ENCODE measurements at regions not wholly inside any gene's neighbourhood (a gene's known extent, or its start where the extent isn't known, plus 50 kb on each side); places are given as distances from the start of the nearest gene placed in this dataset.

GRCh38 chr9:120001536-120001935 is 578.4 kb downstream of the CDK5RAP2 start:
- DNase-seq (no peak), FAIRE-seq (no peak)
- Histone ChIP-seq H3K4me1 (ENCODE audit: control insufficient read depth in 3 of 3, insufficient read depth in 2 of 3, low read depth in 1 of 3, low read length in 2 of 3) (no peaks in the 10 kb centered on the region), H3K27me3 (ENCODE audit: control insufficient read depth in 3 of 3, insufficient read depth in 3 of 3, low read length in 3 of 3) (no peaks in the 10 kb centered on the region), H3K27ac (ENCODE audit: low read depth in 1 of 3, low read length in 2 of 3) (no peak overlapping the region), H3K4me3 (ENCODE audit: low read depth in 1 of 3, low read length in 3 of 3) (no peak overlapping the region), H3K9me3 (ENCODE audit: control insufficient read depth in 2 of 2, insufficient read depth in 1 of 2, low read depth in 1 of 2, low read length in 1 of 2) (no peaks in the 10 kb centered on the region), H3K36me3 (ENCODE audit: control insufficient read depth in 3 of 3, insufficient read depth in 2 of 3, low read depth in 1 of 3, low read length in 3 of 3) (no peaks in the 10 kb centered on the region)
- 57 to 70% (median 67%) methylated on average over 7 of the region's 7 CpGs for WGBS, 3 donors

GRCh38 chr9:119998614-119999013 is 581.4 kb downstream of the CDK5RAP2 start:
- FAIRE-seq (no peak), DNase-seq (peak in 1 of 2 donors; percentile 2)
- H3K27me3 ChIP-seq (ENCODE audit: control insufficient read depth in 3 of 3, insufficient read depth in 3 of 3, low read length in 3 of 3): peaks cover 0 to 2% (median 0%) of the 10 kb centered on the region in 3 donors
- H3K27ac ChIP-seq (ENCODE audit: low read depth in 1 of 3, low read length in 2 of 3): no peak overlapping the region
- H3K4me1 ChIP-seq (ENCODE audit: control insufficient read depth in 3 of 3, insufficient read depth in 2 of 3, low read depth in 1 of 3, low read length in 2 of 3): no peaks in the 10 kb centered on the region
- no peak overlapping the region for H3K4me3 ChIP-seq (ENCODE audit: low read depth in 1 of 3, low read length in 3 of 3)
- 30 to 52% (median 37%) methylated on average over 2 of the region's 2 CpGs for WGBS, 3 donors
- no peaks in the 10 kb centered on the region for H3K9me3 ChIP-seq (ENCODE audit: control insufficient read depth in 2 of 2, insufficient read depth in 1 of 2, low read depth in 1 of 2, low read length in 1 of 2)
- H3K36me3 ChIP-seq (ENCODE audit: control insufficient read depth in 3 of 3, insufficient read depth in 2 of 3, low read depth in 1 of 3, low read length in 3 of 3): no peaks in the 10 kb centered on the region

- Histone ChIP-seq H3K4me1 (ENCODE audit: control insufficient read depth in 3 of 3, insufficient read depth in 2 of 3, low read depth in 1 of 3, low read length in 2 of 3) (no peaks in the 10 kb centered on the region), H3K4me3 (ENCODE audit: low read depth in 1 of 3, low read length in 3 of 3) (no peak overlapping the region), H3K27me3 (ENCODE audit: control insufficient read depth in 3 of 3, insufficient read depth in 3 of 3, low read length in 3 of 3) (peaks cover 0 to 2% (median 0%) of the 10 kb centered on the region in 3 donors), H3K27ac (ENCODE audit: low read depth in 1 of 3, low read length in 2 of 3) (no peak overlapping the region), H3K36me3 (ENCODE audit: control insufficient read depth in 3 of 3, insufficient read depth in 2 of 3, low read depth in 1 of 3, low read length in 3 of 3) (no peaks in the 10 kb centered on the region), H3K9me3 (ENCODE audit: control insufficient read depth in 2 of 2, insufficient read depth in 1 of 2, low read depth in 1 of 2, low read length in 1 of 2) (no peaks in the 10 kb centered on the region)
- DNase-seq (no peak), FAIRE-seq (no peak)
- 65 to 75% (median 70%) methylated on average over 4 of the region's 4 CpGs for WGBS, 3 donors
Measured at GRCh38 chr9:119991797-119992196, 588.2 kb downstream of the CDK5RAP2 start.

GRCh38 chr9:119986713-119987112 is 593.3 kb downstream of the CDK5RAP2 start:
- FAIRE-seq (no peak), DNase-seq (no peak)
- H3K9me3 ChIP-seq (ENCODE audit: control insufficient read depth in 2 of 2, insufficient read depth in 1 of 2, low read depth in 1 of 2, low read length in 1 of 2): no peaks in the 10 kb centered on the region
- H3K4me1 ChIP-seq (ENCODE audit: control insufficient read depth in 3 of 3, insufficient read depth in 2 of 3, low read depth in 1 of 3, low read length in 2 of 3): no peaks in the 10 kb centered on the region
- no peak overlapping the region for H3K27ac ChIP-seq (ENCODE audit: low read depth in 1 of 3, low read length in 2 of 3)
- H3K36me3 ChIP-seq (ENCODE audit: control insufficient read depth in 3 of 3, insufficient read depth in 2 of 3, low read depth in 1 of 3, low read length in 3 of 3): no peaks in the 10 kb centered on the region
- no peaks in the 10 kb centered on the region for H3K27me3 ChIP-seq (ENCODE audit: control insufficient read depth in 3 of 3, insufficient read depth in 3 of 3, low read length in 3 of 3)
- 65 to 71% (median 67%) methylated on average over 11 of the region's 11 CpGs for WGBS, 3 donors
- H3K4me3 ChIP-seq (ENCODE audit: low read depth in 1 of 3, low read length in 3 of 3): no peak overlapping the region

GRCh38 chr9:119986205-119986604 is 593.8 kb downstream of the CDK5RAP2 start:
- no peak overlapping the region for H3K4me3 ChIP-seq (ENCODE audit: low read depth in 1 of 3, low read length in 3 of 3)
- no peak for FAIRE-seq
- no peaks in the 10 kb centered on the region for H3K9me3 ChIP-seq (ENCODE audit: control insufficient read depth in 2 of 2, insufficient read depth in 1 of 2, low read depth in 1 of 2, low read length in 1 of 2)
- H3K36me3 ChIP-seq (ENCODE audit: control insufficient read depth in 3 of 3, insufficient read depth in 2 of 3, low read depth in 1 of 3, low read length in 3 of 3): no peaks in the 10 kb centered on the region
- H3K4me1 ChIP-seq (ENCODE audit: control insufficient read depth in 3 of 3, insufficient read depth in 2 of 3, low read depth in 1 of 3, low read length in 2 of 3): no peaks in the 10 kb centered on the region
- H3K27ac ChIP-seq (ENCODE audit: low read depth in 1 of 3, low read length in 2 of 3): no peak overlapping the region
- DNase-seq: peak in 1 of 2 donors; percentile 3
- H3K27me3 ChIP-seq (ENCODE audit: control insufficient read depth in 3 of 3, insufficient read depth in 3 of 3, low read length in 3 of 3): no peaks in the 10 kb centered on the region
- 8 to 42% (median 12%) methylated on average over 4 of the region's 4 CpGs for WGBS, 3 donors

GRCh38 chr9:119974026-119974425 is 604.8 kb upstream of the BRINP1 start:
- Histone ChIP-seq H3K9me3 (ENCODE audit: control insufficient read depth in 2 of 2, insufficient read depth in 1 of 2, low read depth in 1 of 2, low read length in 1 of 2) (no peaks in the 10 kb centered on the region), H3K36me3 (ENCODE audit: control insufficient read depth in 3 of 3, insufficient read depth in 2 of 3, low read depth in 1 of 3, low read length in 3 of 3) (no peaks in the 10 kb centered on the region), H3K27ac (ENCODE audit: low read depth in 1 of 3, low read length in 2 of 3) (no peak overlapping the region), H3K27me3 (ENCODE audit: control insufficient read depth in 3 of 3, insufficient read depth in 3 of 3, low read length in 3 of 3) (no peaks in the 10 kb centered on the region), H3K4me3 (ENCODE audit: low read depth in 1 of 3, low read length in 3 of 3) (no peak overlapping the region), H3K4me1 (ENCODE audit: control insufficient read depth in 3 of 3, insufficient read depth in 2 of 3, low read depth in 1 of 3, low read length in 2 of 3) (no peaks in the 10 kb centered on the region)
- DNase-seq: no peak
- no peak for FAIRE-seq
- WGBS, 3 donors: 54 to 70% (median 61%) methylated on average over 2 of the region's 2 CpGs

GRCh38 chr9:119968836-119969707 is 599.8 kb upstream of the BRINP1 start:
- peaks cover 0 to under 1% (median 0%) of the 10 kb centered on the region in 3 donors for H3K27me3 ChIP-seq (ENCODE audit: control insufficient read depth in 3 of 3, insufficient read depth in 3 of 3, low read length in 3 of 3)
- no peaks in the 10 kb centered on the region for H3K4me1 ChIP-seq (ENCODE audit: control insufficient read depth in 3 of 3, insufficient read depth in 2 of 3, low read depth in 1 of 3, low read length in 2 of 3)
- no peaks in the 10 kb centered on the region for H3K9me3 ChIP-seq (ENCODE audit: control insufficient read depth in 2 of 2, insufficient read depth in 1 of 2, low read depth in 1 of 2, low read length in 1 of 2)
- FAIRE-seq (no peak), DNase-seq (peak; percentile 49 to 57)
- H3K4me3 ChIP-seq (ENCODE audit: low read depth in 1 of 3, low read length in 3 of 3): no peak overlapping the region
- no peaks in the 10 kb centered on the region for H3K36me3 ChIP-seq (ENCODE audit: control insufficient read depth in 3 of 3, insufficient read depth in 2 of 3, low read depth in 1 of 3, low read length in 3 of 3)
- WGBS, 3 donors: 31 to 36% (median 33%) methylated on average over 17 of the region's 17 CpGs
- H3K27ac ChIP-seq (ENCODE audit: low read depth in 1 of 3, low read length in 2 of 3): no peak overlapping the region

GRCh38 chr9:119967867-119968535 is 598.8 kb upstream of the BRINP1 start:
- H3K36me3 ChIP-seq (ENCODE audit: control insufficient read depth in 3 of 3, insufficient read depth in 2 of 3, low read depth in 1 of 3, low read length in 3 of 3): no peaks in the 10 kb centered on the region
- H3K4me1 ChIP-seq (ENCODE audit: control insufficient read depth in 3 of 3, insufficient read depth in 2 of 3, low read depth in 1 of 3, low read length in 2 of 3): no peaks in the 10 kb centered on the region
- H3K9me3 ChIP-seq (ENCODE audit: control insufficient read depth in 2 of 2, insufficient read depth in 1 of 2, low read depth in 1 of 2, low read length in 1 of 2): no peaks in the 10 kb centered on the region
- DNase-seq (no peak), FAIRE-seq (no peak)
- WGBS, 3 donors: 55 to 69% (median 68%) methylated on average over 6 of the region's 6 CpGs
- H3K27ac ChIP-seq (ENCODE audit: low read depth in 1 of 3, low read length in 2 of 3): no peak overlapping the region
- H3K27me3 ChIP-seq (ENCODE audit: control insufficient read depth in 3 of 3, insufficient read depth in 3 of 3, low read length in 3 of 3): peaks cover 0 to 3% (median 0%) of the 10 kb centered on the region in 3 donors
- no peak overlapping the region for H3K4me3 ChIP-seq (ENCODE audit: low read depth in 1 of 3, low read length in 3 of 3)

All from small intestine (tissue), 7 donors.